Neuronal stem cell (in vitro differentiated cells): ENCODE measurements at regions not wholly inside any gene's neighbourhood (a gene's known extent, or its start where the extent isn't known, plus 50 kb on each side); places are given as distances from the start of the nearest gene placed in this dataset.

ENCODE experiments used
- DNase-seq: peaks from one replicate; pipeline ENCODE4 v3.0.0-alpha.2; 2013; ENCODE audit warnings: low spot score
- H2AFZ ChIP-seq: one replicate; pipeline ENCODE4 v1.6.1; 2013; ENCODE audit warnings: mild to moderate bottlenecking, low read length, inconsistent platforms
- H2AK5ac ChIP-seq: 2 replicates; pipeline ENCODE4 v1.6.1; 2013; ENCODE audit warnings: low read depth, mild to moderate bottlenecking, inconsistent platforms, low read length, moderate library complexity, mixed read lengths
- H2BK120ac ChIP-seq: 2 replicates; pipeline ENCODE4 v1.6.1; 2013; ENCODE audit warnings: low read depth, mild to moderate bottlenecking, inconsistent platforms, low read length, moderate library complexity, mixed read lengths
- H2BK12ac ChIP-seq: one replicate; pipeline ENCODE4 v1.6.1; 2013; ENCODE audit warnings: low read length, inconsistent platforms
- H2BK15ac ChIP-seq: 2 replicates; pipeline ENCODE4 v1.6.1; 2013; ENCODE audit warnings: mild to moderate bottlenecking, low read length, inconsistent platforms, mixed read lengths
- H2BK5ac ChIP-seq: one replicate; pipeline ENCODE4 v1.6.1; 2013; ENCODE audit warnings: inconsistent platforms, mild to moderate bottlenecking, low read length, moderate library complexity
- H3K14ac ChIP-seq: one replicate; pipeline ENCODE4 v1.6.1; 2013; ENCODE audit warnings: low read length, inconsistent platforms
- H3K18ac ChIP-seq: 2 replicates; pipeline ENCODE4 v1.6.1; 2013; ENCODE audit warnings: low read length, inconsistent platforms
- H3K23ac ChIP-seq: 2 replicates; pipeline ENCODE4 v1.6.1; 2013; ENCODE audit warnings: low read depth, mild to moderate bottlenecking, mixed read lengths, low read length, inconsistent platforms; ENCODE audit not compliant: poor library complexity
- H3K27ac ChIP-seq: replicated peaks from 3 replicates; pipeline ENCODE4 v1.5.1; 2013; ENCODE audit warnings: low read length, inconsistent platforms
- H3K27me3 ChIP-seq, 3 experiments: 2 replicates each; pipeline ENCODE4 v1.6.1; 2013; ENCODE audit warnings: low read length in 3 of 3, mild to moderate bottlenecking in 2 of 3, inconsistent platforms in 1 of 3, low read depth in 1 of 3, mixed read lengths in 1 of 3, moderate library complexity in 1 of 3; ENCODE audit not compliant: control insufficient read depth in 3 of 3, insufficient read depth in 3 of 3
- H3K36me3 ChIP-seq, 2 donors: replicated peaks in 1 of 2; 2 replicates each; pipeline ENCODE4 v1.6.1; 2013; ENCODE audit warnings: low read length in 2 of 2; ENCODE audit not compliant: control insufficient read depth in 2 of 2, insufficient read depth in 2 of 2
- H3K4ac ChIP-seq: 2 replicates; pipeline ENCODE4 v1.6.1; 2013; ENCODE audit warnings: inconsistent platforms, mild to moderate bottlenecking, low read length, moderate library complexity
- H3K4me1 ChIP-seq, 2 donors: 1 replicate in 1 of 2; 2 replicates in 1 of 2; pipeline ENCODE4 v1.6.1; 2013; ENCODE audit warnings: low read length in 2 of 2, low read depth in 1 of 2; ENCODE audit not compliant: control insufficient read depth in 2 of 2, insufficient read depth in 1 of 2
- H3K4me2 ChIP-seq: one replicate; pipeline ENCODE4 v1.6.1; 2013; ENCODE audit warnings: mild to moderate bottlenecking, low read length, inconsistent platforms; ENCODE audit not compliant: insufficient read depth, poor library complexity, severe bottlenecking
- H3K4me3 ChIP-seq, 2 donors: 2 replicates each; pipeline ENCODE4 v1.5.1; 2013; ENCODE audit warnings: low read length in 2 of 2, mild to moderate bottlenecking in 2 of 2, inconsistent platforms in 1 of 2, moderate library complexity in 1 of 2
- H3K79me1 ChIP-seq: one replicate; pipeline ENCODE4 v1.6.1; 2013; ENCODE audit warnings: low read depth, mild to moderate bottlenecking, inconsistent platforms, low read length, moderate library complexity
- H3K9ac ChIP-seq: one replicate; pipeline ENCODE4 v1.6.1; 2013; ENCODE audit warnings: mild to moderate bottlenecking, low read depth, low read length, inconsistent platforms; ENCODE audit not compliant: poor library complexity
- H3K9me3 ChIP-seq, 2 donors: replicated peaks in 1 of 2; 2 replicates each; pipeline versions ENCODE3 to v1.6.1; 2013; ENCODE audit warnings: low read length in 2 of 2, mild to moderate bottlenecking in 2 of 2, inconsistent platforms in 1 of 2, low read depth in 1 of 2, mixed read lengths in 1 of 2, moderate library complexity in 1 of 2; ENCODE audit not compliant: control insufficient read depth in 2 of 2, insufficient read depth in 1 of 2
- H4K8ac ChIP-seq: one replicate; pipeline ENCODE4 v1.6.1; 2013; ENCODE audit warnings: low read depth, mild to moderate bottlenecking, inconsistent platforms, low read length, moderate library complexity
- H4K91ac ChIP-seq: one replicate; pipeline ENCODE4 v1.6.1; 2013; ENCODE audit warnings: low read length, low read depth, mild to moderate bottlenecking, inconsistent platforms; ENCODE audit not compliant: poor library complexity
- WGBS, 2 donors: extraction: QIAGEN DNeasy Blood & Tissue Kit; methylation state at CpG; one replicate each; pipeline ENCODE4 v1.1.7; 2013; ENCODE audit warnings: missing lambda C conversion rate in 2 of 2, mixed read lengths in 1 of 2; ENCODE audit not compliant: insufficient read length in 2 of 2, insufficient replicate concordance in 1 of 2; ENCODE audit errors: extremely low coverage in 2 of 2; 5-methylcytosine and 5-hydroxymethylcytosine counted together

DNA sequence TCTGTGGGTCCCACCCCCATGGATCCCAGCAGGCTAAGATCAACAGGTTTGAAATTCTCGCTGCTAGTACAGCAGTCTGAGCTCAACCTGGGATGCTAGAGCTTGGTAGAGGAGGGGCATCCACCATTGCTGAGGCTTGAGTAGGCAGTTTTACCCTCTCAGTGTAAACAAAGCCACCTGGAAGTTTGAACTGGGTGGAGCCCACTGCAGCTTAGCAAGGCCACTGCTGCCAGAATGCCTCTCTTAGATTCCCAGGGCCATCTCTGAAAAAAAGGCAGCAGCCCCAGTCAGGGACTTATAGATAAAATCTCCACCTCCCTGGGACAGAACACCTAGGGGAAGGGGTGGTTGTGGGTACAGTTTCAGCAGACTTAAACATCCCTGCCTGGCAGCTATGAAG, 190.0 kb upstream of the CACNA2D1 start:
- no peak overlapping the region for H3K23ac ChIP-seq
- DNase-seq: no peak
- no CpG with 5 or more reads among the region's 1 CpG for WGBS, 2 donors

DNA sequence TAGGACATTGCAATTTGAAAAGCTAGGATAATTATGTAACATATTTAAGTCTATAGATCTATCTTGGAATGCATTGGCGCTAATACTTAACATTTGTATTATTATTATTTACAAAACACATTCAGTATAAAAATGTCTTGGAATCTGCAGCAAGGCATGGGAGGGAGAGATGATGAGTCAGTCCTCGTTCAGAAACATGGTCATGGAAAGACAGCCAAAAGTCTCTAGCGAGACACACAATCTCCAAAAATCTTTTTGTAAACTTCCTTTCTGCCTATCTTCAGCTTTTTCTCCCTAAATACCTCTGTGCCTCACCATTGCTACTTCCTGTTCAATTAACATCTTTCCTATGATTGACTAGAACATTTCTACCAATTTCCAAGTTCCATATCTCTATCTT, 188.4 kb upstream of the CACNA2D1 start:
- no CpG with 5 or more reads among the region's 3 CpGs for WGBS, 2 donors

More for the DNA sequence above, 190.0 kb upstream of the CACNA2D1 start:
- H4K8ac ChIP-seq: no peak overlapping the region
- H3K79me1 ChIP-seq: no peaks in the 10 kb centered on the region
- H2BK15ac ChIP-seq: no peak overlapping the region
- no peak overlapping the region for H3K18ac ChIP-seq
- H3K27ac ChIP-seq: no peak overlapping the region
- no peaks in the 10 kb centered on the region for H3K9me3 ChIP-seq
- H3K4me2 ChIP-seq: no peak overlapping the region
- no peak overlapping the region for H2BK120ac ChIP-seq
- H3K14ac ChIP-seq: no peak overlapping the region
- H3K9ac ChIP-seq: no peak overlapping the region
- H3K36me3 ChIP-seq: no peaks in the 10 kb centered on the region
- H4K91ac ChIP-seq: no peak overlapping the region
- H3K4me1 ChIP-seq: no peaks in the 10 kb centered on the region
- H2AK5ac ChIP-seq: no peak overlapping the region
- H2BK12ac ChIP-seq: no peak overlapping the region
- H3K4me3 ChIP-seq: no peak overlapping the region
- no peak overlapping the region for H3K4ac ChIP-seq
- H3K27me3 ChIP-seq: no peaks in the 10 kb centered on the region
- H2BK5ac ChIP-seq: no peak overlapping the region
- H2AFZ ChIP-seq: no peak overlapping the region

GRCh38 chr7:82629583-82629982, 186.0 kb upstream of the CACNA2D1 start:
- no peak overlapping the region for H2AK5ac ChIP-seq
- no peaks in the 10 kb centered on the region for H3K9me3 ChIP-seq
- no peak overlapping the region for H3K4me3 ChIP-seq
- H3K27ac ChIP-seq: no peak overlapping the region
- no peak overlapping the region for H4K91ac ChIP-seq
- H2BK120ac ChIP-seq: no peak overlapping the region
- WGBS, 2 donors: no CpG with 5 or more reads among the region's 3 CpGs
- no peaks in the 10 kb centered on the region for H3K79me1 ChIP-seq
- H3K4me1 ChIP-seq: no peaks in the 10 kb centered on the region
- no peak overlapping the region for H3K23ac ChIP-seq
- no peaks in the 10 kb centered on the region for H3K36me3 ChIP-seq
- H3K18ac ChIP-seq: no peak overlapping the region
- no peak overlapping the region for H4K8ac ChIP-seq
- no peak overlapping the region for H3K4ac ChIP-seq
- H3K27me3 ChIP-seq: no peaks in the 10 kb centered on the region
- no peak overlapping the region for H3K14ac ChIP-seq
- no peak for DNase-seq
- H2AFZ ChIP-seq: no peak overlapping the region
- H3K4me2 ChIP-seq: no peak overlapping the region
- H2BK5ac ChIP-seq: no peak overlapping the region
- H3K9ac ChIP-seq: no peak overlapping the region
- H2BK12ac ChIP-seq: no peak overlapping the region
- no peak overlapping the region for H2BK15ac ChIP-seq

More for the DNA sequence above, 188.4 kb upstream of the CACNA2D1 start:
- H3K4ac ChIP-seq: no peak overlapping the region
- H2AFZ ChIP-seq: no peak overlapping the region
- H2BK15ac ChIP-seq: no peak overlapping the region
- H4K8ac ChIP-seq: no peak overlapping the region
- no peak overlapping the region for H3K9ac ChIP-seq
- H3K18ac ChIP-seq: no peak overlapping the region
- H2BK120ac ChIP-seq: no peak overlapping the region
- H3K79me1 ChIP-seq: no peaks in the 10 kb centered on the region
- H3K23ac ChIP-seq: no peak overlapping the region
- H3K27ac ChIP-seq: no peak overlapping the region
- no peaks in the 10 kb centered on the region for H3K27me3 ChIP-seq
- no peak overlapping the region for H2AK5ac ChIP-seq
- no peaks in the 10 kb centered on the region for H3K4me1 ChIP-seq
- DNase-seq: no peak
- H3K4me3 ChIP-seq: no peak overlapping the region
- H2BK5ac ChIP-seq: no peak overlapping the region
- no peak overlapping the region for H3K4me2 ChIP-seq
- H3K14ac ChIP-seq: no peak overlapping the region
- H4K91ac ChIP-seq: no peak overlapping the region
- H3K36me3 ChIP-seq: no peaks in the 10 kb centered on the region
- H3K9me3 ChIP-seq: no peaks in the 10 kb centered on the region
- no peak overlapping the region for H2BK12ac ChIP-seq

DNA sequence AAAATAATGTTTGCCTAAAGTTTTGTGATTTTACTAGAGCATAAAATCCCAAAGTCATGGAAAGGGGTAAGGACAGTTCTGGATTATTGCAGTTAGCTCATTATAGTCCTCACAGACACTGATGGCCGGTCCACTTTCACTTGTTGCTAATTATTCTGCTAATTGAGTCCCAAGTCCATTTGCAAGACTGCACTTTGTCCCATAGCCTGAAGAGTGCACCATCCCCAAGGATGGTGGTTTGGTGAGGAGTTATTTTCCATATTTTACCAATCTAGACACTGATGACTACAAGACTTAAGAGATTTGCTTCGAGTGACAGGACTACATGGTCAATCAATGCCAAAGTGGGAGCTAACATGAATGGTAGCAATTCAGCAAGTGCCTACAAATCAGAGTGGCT, 181.8 kb upstream of the CACNA2D1 start:
- Histone ChIP-seq H3K27ac (no peak overlapping the region), H3K4me2 (no peak overlapping the region), H2BK5ac (no peak overlapping the region), H3K4ac (no peak overlapping the region), H3K27me3 (peaks cover 0 to 2% (median 0%) of the 10 kb centered on the region in 3 experiments), H3K79me1 (no peaks in the 10 kb centered on the region), H3K36me3 (no peaks in the 10 kb centered on the region), H2AK5ac (no peak overlapping the region), H3K18ac (no peak overlapping the region), H2BK15ac (no peak overlapping the region), H3K4me3 (no peak overlapping the region), H3K9ac (no peak overlapping the region), H4K91ac (no peak overlapping the region), H2AFZ (no peak overlapping the region), H3K23ac (no peak overlapping the region), H4K8ac (no peak overlapping the region), H3K4me1 (no peaks in the 10 kb centered on the region), H3K14ac (no peak overlapping the region), H3K9me3 (no peaks in the 10 kb centered on the region), H2BK120ac (no peak overlapping the region), H2BK12ac (no peak overlapping the region)
- no peak for DNase-seq
- WGBS, 2 donors: no CpG with 5 or more reads among the region's 2 CpGs
